SK-N-SH treated with all-trans-retinoic acid at 6 μM for 48 hours (cell line): ENCODE measurements at regions not wholly inside any gene's neighbourhood (a gene's known extent, or its start where the extent isn't known, plus 50 kb on each side); places are given as distances from the start of the nearest gene placed in this dataset.

Source experiments
- ATAC-seq: fragments of 200-7000 bp; cut with Tn5 transposase; 3 replicates; pipeline ENCODE4 v1.9.1; 2020; ENCODE audit warnings: mild to moderate bottlenecking, moderate library complexity
- ARNTL ChIP-seq: fragments of 450-650 bp; formaldehyde crosslinking; IDR thresholded peaks from 2 replicates; pipeline ENCODE4 v1.5.0; 2020; ENCODE audit warnings: low read depth, mild to moderate bottlenecking, moderate library complexity, borderline replicate concordance
- BACH2 ChIP-seq: fragments of 250-450 bp; sonication (Bioruptor Pico); IDR thresholded peaks from 2 replicates; pipeline ENCODE4 v1.9.0; 2021; ENCODE audit warnings: mild to moderate bottlenecking, borderline replicate concordance
- CREB5 ChIP-seq: fragments of 250-450 bp; sonication (Bioruptor Pico); IDR thresholded peaks from 2 replicates; pipeline ENCODE4 v1.5.1; 2020; ENCODE audit warnings: low read depth, mild to moderate bottlenecking, moderate library complexity
- CSDC2 ChIP-seq: fragments of 250-450 bp; sonication (Bioruptor Pico); IDR thresholded peaks from 2 replicates; pipeline ENCODE4 v1.5.0; 2020; ENCODE audit warnings: mild to moderate bottlenecking, moderate library complexity
- ESRRG ChIP-seq: fragments of 250-450 bp; sonication (Bioruptor Pico); IDR thresholded peaks from 2 replicates; pipeline ENCODE4 v1.6.1; 2021; ENCODE audit warnings: mild to moderate bottlenecking
- GLIS3 ChIP-seq: fragments of 250-450 bp; sonication (Bioruptor Pico); IDR thresholded peaks from 2 replicates; pipeline ENCODE4 v1.5.0; 2020; ENCODE audit warnings: mild to moderate bottlenecking, moderate library complexity
- ISL1 ChIP-seq: fragments of 250-450 bp; sonication (Bioruptor Pico); IDR thresholded peaks from 2 replicates; pipeline ENCODE4 v2.1.2; 2022; ENCODE audit warnings: mild to moderate bottlenecking, moderate library complexity
- OSR1 ChIP-seq: fragments of 250-450 bp; sonication (Bioruptor Pico); IDR thresholded peaks from 2 replicates; pipeline ENCODE4 v1.8.0; 2022; ENCODE audit warnings: moderate library complexity, mild to moderate bottlenecking, inconsistent platforms
- PPARA ChIP-seq: fragments of 250-450 bp; sonication (Bioruptor Pico); IDR thresholded peaks from 2 replicates; pipeline ENCODE4 v1.5.0; 2020; ENCODE audit warnings: mild to moderate bottlenecking, borderline replicate concordance
- RARB ChIP-seq: fragments of 250-450 bp; sonication (Bioruptor Pico); IDR thresholded peaks from 2 replicates; pipeline ENCODE4 v1.8.0; 2021; ENCODE audit warnings: mild to moderate bottlenecking, moderate library complexity
- SNAI2 ChIP-seq: fragments of 250-450 bp; sonication (Bioruptor Pico); IDR thresholded peaks from 2 replicates; pipeline ENCODE4 v1.5.0; 2020; ENCODE audit warnings: mild to moderate bottlenecking, moderate library complexity
- TOX ChIP-seq: fragments of 250-450 bp; sonication (Bioruptor Pico); IDR thresholded peaks from 2 replicates; pipeline ENCODE4 v1.8.0; 2021; ENCODE audit warnings: mild to moderate bottlenecking, moderate library complexity, borderline replicate concordance
- ZFP30 ChIP-seq: fragments of 450-650 bp; formaldehyde crosslinking; IDR thresholded peaks from 2 replicates; pipeline ENCODE4 v1.5.0; 2022; ENCODE audit warnings: mild to moderate bottlenecking, moderate library complexity
- ZNF565 ChIP-seq: fragments of 450-650 bp; formaldehyde crosslinking; conservative IDR thresholded peaks from 2 replicates; pipeline ENCODE4 v1.5.0; 2020; ENCODE audit warnings: low read depth, mild to moderate bottlenecking, moderate library complexity
- ZNF70 ChIP-seq: fragments of 450-650 bp; formaldehyde crosslinking; IDR thresholded peaks from 2 replicates; pipeline ENCODE4 v1.5.0; 2020; ENCODE audit warnings: mild to moderate bottlenecking, moderate library complexity
- ZNF8 ChIP-seq: fragments of 450-650 bp; formaldehyde crosslinking; IDR thresholded peaks from 2 replicates; pipeline ENCODE4 v1.5.0; 2020; ENCODE audit warnings: mild to moderate bottlenecking, moderate library complexity
- TF ChIP-seq, protein P1 (sequence below): fragments of 250-450 bp; sonication (Bioruptor Pico); IDR thresholded peaks from 2 replicates; pipeline ENCODE4 v1.5.0; 2020; ENCODE audit warnings: mild to moderate bottlenecking, moderate library complexity
- TF ChIP-seq, protein P2 (sequence below): fragments of 250-450 bp; sonication (Bioruptor Pico); IDR thresholded peaks from 2 replicates; pipeline ENCODE4 v1.5.1; 2021; ENCODE audit warnings: mild to moderate bottlenecking, moderate library complexity

DNA sequence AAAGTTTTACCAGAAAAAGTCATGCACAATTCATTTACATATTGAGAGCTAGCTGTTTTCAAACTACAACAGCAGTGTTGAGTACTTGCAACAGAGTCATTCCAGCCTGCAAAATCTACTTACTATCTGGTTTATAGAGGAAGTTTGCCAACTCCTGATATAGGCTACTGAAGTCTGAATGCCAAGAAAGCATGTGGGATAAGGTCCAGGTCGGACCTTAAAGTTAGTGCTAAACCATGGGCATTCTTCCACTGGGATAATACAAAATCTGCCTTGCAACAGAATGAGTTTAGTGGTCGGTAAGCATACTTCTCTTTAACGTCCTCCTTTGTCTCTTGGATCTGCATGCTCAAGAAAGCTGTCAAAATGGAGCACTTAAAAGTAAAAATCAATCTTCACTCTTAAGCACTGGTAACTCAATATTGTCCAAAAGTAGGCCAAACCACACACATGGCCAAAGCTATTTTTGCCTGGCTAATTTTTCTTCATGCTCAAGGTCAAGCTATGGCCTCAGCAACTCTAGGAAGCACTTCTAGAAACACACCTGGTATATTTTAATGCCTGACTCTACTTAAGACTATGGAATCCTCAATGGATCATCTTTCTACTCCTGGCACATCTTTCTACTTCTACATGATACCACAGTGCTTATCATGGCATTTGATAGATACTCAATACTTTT lies 364.9 kb upstream of the KITLG start:
- ATAC-seq, result no peak
- TF ChIP-seq ISL1 (CRISPR knock-in tag), result no peak

DNA sequence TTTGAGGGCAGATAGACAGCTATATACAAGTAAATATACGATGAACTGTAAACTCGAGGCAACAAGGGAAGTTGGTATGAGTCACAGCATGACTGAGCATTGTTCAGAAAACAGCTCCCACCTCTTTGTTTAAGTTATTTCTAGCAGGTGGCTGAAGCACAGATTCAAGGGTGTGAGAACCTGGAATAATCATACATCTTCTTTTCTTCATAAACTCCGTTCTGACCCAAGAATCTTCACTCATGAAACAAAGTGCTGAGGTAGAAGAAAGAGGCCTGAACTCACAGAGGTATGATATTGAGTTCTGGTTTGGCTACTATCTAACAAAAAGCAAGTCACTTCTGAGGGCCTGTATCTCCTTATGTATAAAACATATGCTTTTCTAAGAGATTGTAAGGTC lies 364.1 kb upstream of the KITLG start:
- peak; percentile 43; the same call in 2 of the 3 replicates for ATAC-seq
- TF ChIP-seq RARB (CRISPR knock-in tag) (no peak), ZFP30 (CRISPR knock-in tag) (no peak), ZNF70 (CRISPR knock-in tag) (no peak), PPARA (CRISPR knock-in tag) (no peak), ZNF8 (CRISPR knock-in tag) (no peak), CREB5 (no peak), ARNTL (no peak), ESRRG (CRISPR knock-in tag) (no peak), OSR1 (CRISPR knock-in tag) (no peak), ISL1 (CRISPR knock-in tag) (no peak), SNAI2 (CRISPR knock-in tag) (no peak), ZNF565 (CRISPR knock-in tag) (no peak), CSDC2 (CRISPR knock-in tag) (no peak), GLIS3 (CRISPR knock-in tag) (no peak), TOX (no peak)
- TF ChIP-seq, protein P1, sequence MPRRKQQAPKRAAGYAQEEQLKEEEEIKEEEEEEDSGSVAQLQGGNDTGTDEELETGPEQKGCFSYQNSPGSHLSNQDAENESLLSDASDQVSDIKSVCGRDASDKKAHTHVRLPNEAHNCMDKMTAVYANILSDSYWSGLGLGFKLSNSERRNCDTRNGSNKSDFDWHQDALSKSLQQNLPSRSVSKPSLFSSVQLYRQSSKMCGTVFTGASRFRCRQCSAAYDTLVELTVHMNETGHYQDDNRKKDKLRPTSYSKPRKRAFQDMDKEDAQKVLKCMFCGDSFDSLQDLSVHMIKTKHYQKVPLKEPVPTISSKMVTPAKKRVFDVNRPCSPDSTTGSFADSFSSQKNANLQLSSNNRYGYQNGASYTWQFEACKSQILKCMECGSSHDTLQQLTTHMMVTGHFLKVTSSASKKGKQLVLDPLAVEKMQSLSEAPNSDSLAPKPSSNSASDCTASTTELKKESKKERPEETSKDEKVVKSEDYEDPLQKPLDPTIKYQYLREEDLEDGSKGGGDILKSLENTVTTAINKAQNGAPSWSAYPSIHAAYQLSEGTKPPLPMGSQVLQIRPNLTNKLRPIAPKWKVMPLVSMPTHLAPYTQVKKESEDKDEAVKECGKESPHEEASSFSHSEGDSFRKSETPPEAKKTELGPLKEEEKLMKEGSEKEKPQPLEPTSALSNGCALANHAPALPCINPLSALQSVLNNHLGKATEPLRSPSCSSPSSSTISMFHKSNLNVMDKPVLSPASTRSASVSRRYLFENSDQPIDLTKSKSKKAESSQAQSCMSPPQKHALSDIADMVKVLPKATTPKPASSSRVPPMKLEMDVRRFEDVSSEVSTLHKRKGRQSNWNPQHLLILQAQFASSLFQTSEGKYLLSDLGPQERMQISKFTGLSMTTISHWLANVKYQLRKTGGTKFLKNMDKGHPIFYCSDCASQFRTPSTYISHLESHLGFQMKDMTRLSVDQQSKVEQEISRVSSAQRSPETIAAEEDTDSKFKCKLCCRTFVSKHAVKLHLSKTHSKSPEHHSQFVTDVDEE (CRISPR knock-in tag), result no peak
- TF ChIP-seq, protein P2, sequence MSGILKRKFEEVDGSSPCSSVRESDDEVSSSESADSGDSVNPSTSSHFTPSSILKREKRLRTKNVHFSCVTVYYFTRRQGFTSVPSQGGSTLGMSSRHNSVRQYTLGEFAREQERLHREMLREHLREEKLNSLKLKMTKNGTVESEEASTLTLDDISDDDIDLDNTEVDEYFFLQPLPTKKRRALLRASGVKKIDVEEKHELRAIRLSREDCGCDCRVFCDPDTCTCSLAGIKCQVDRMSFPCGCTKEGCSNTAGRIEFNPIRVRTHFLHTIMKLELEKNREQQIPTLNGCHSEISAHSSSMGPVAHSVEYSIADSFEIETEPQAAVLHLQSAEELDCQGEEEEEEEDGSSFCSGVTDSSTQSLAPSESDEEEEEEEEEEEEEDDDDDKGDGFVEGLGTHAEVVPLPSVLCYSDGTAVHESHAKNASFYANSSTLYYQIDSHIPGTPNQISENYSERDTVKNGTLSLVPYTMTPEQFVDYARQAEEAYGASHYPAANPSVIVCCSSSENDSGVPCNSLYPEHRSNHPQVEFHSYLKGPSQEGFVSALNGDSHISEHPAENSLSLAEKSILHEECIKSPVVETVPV (CRISPR knock-in tag), result no peak

DNA sequence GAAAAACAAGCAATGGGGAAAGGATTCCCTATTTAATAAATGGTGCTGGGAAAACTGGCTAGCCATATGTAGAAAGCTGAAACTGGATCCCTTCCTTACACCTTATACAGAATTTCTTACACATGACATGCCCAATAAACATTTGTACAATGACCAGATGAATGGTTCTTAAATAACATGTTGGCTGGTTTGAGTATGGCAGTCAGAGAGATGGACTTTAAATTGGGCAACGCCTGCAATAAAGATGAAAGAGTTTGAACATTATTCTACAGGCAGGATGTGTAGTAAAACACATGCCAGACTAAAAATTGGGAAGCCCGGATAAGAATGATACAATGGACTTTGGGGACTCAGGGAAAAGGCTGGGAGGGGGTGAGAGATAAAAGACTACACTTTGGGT lies 360.6 kb upstream of the KITLG start:
- ATAC-seq, result no peak
- TF ChIP-seq GLIS3 (CRISPR knock-in tag), result no peak
- TF ChIP-seq, protein P1 (CRISPR knock-in tag), result no peak
- TF ChIP-seq SNAI2 (CRISPR knock-in tag), result no peak

DNA sequence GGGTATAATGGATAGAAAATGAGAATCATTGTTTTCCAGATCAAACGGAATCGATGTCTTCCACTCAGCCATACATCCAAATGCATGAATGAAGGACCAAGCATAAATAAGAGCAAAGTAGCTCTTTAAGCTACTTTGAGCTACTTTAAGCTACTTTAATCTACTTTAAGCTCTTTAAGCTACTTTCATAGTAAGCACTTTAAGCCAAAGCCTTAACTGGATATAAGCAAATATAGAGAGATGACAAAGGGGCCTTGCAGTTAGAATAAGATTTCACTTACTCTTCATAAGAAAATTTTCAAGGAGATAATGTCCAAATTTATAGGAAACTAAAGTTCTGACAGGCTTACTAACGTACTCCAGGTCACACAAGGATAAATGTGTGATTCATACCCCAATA lies 355.6 kb upstream of the KITLG start:
- ATAC-seq, result no peak
- TF ChIP-seq RARB (CRISPR knock-in tag), result no peak
- TF ChIP-seq, protein P2 (CRISPR knock-in tag), result no peak
- no peak for TF ChIP-seq CREB5
- no peak for TF ChIP-seq GLIS3 (CRISPR knock-in tag)
- TF ChIP-seq, protein P1 (CRISPR knock-in tag), result no peak
- TF ChIP-seq OSR1 (CRISPR knock-in tag), result no peak
- TF ChIP-seq BACH2 (CRISPR knock-in tag), result no peak
- no peak for TF ChIP-seq ZNF8 (CRISPR knock-in tag)
- no peak for TF ChIP-seq ZNF70 (CRISPR knock-in tag)
- no peak for TF ChIP-seq ZFP30 (CRISPR knock-in tag)
